Naive thymus-derived CD8-positive, alpha-beta T cell (primary cell): ENCODE measurements at regions not wholly inside any gene's neighbourhood (a gene's known extent, or its start where the extent isn't known, plus 50 kb on each side); places are given as distances from the start of the nearest gene placed in this dataset.

Source experiments
- ATAC-seq, 2 donors: fragments of 150-1000 bp; cut with Tn5 transposase in 1 of 2; sonication (Bioruptor Pico), chemical (Tn5 transposase) in 1 of 2; 1 replicate in 1 of 2; 2 replicates in 1 of 2; pipeline ENCODE4 v1.10.0; 2021; ENCODE audit warnings: mild to moderate bottlenecking in 2 of 2, moderate library complexity in 2 of 2
- POLR2A ChIA-PET: fragments of 350-600 bp; sonication (Branson Sonifier 250); formaldehyde crosslinking; loops from one replicate; lab custom pipeline; 2021; ENCODE audit warnings: antibody characterized with exemption; lab: Charles Lee
- DNase-seq, 10 donors: peaks; one replicate each; pipeline versions ENCODE4 v3.0.0 to v3.0.0-alpha.2; 2020 to 2022
- H3K27ac Mint-ChIP-seq, 10 donors: one replicate each; pipeline ENCODE4 v1.8.0; 2020 to 2022; ENCODE audit warnings: mild to moderate bottlenecking in 10 of 10, mixed read lengths in 10 of 10, moderate library complexity in 4 of 10, inconsistent platforms in 1 of 10
- H3K27me3 Mint-ChIP-seq, 5 donors: one replicate each; pipeline ENCODE4 v1.8.0; 2021 to 2022; ENCODE audit warnings: mixed read lengths in 5 of 5
- H3K36me3 Mint-ChIP-seq, 3 donors: one replicate each; pipeline ENCODE4 v1.8.0; 2020 to 2022; ENCODE audit warnings: mixed read lengths in 3 of 3, mild to moderate bottlenecking in 2 of 3, inconsistent platforms in 1 of 3
- H3K4me1 Mint-ChIP-seq, 4 donors: one replicate each; pipeline ENCODE4 v1.8.0; 2021 to 2022; ENCODE audit warnings: mixed read lengths in 4 of 4
- H3K4me3 Mint-ChIP-seq, 10 donors: one replicate each; pipeline ENCODE4 v1.8.0; 2020 to 2022; ENCODE audit warnings: mild to moderate bottlenecking in 10 of 10, mixed read lengths in 10 of 10, moderate library complexity in 6 of 10, inconsistent platforms in 1 of 10
- H3K9me3 Mint-ChIP-seq, 9 donors: one replicate each; pipeline ENCODE4 v1.8.0; 2020 to 2022; ENCODE audit warnings: mixed read lengths in 9 of 9, mild to moderate bottlenecking in 3 of 9, inconsistent platforms in 1 of 9, moderate library complexity in 1 of 9

GRCh38 chr6:104312851-104313250 lies 546.9 kb downstream of the HACE1 start:
- no peaks in the 10 kb centered on the region for H3K4me1 Mint-ChIP-seq
- no peak overlapping the region for H3K27ac Mint-ChIP-seq
- peaks cover 0 to 2% (median 0%) of the 10 kb centered on the region in 9 donors for H3K9me3 Mint-ChIP-seq
- no peaks in the 10 kb centered on the region for H3K36me3 Mint-ChIP-seq
- no peak overlapping the region for H3K4me3 Mint-ChIP-seq
- no peak for DNase-seq
- POLR2A ChIA-PET, result no interaction called here
- H3K27me3 Mint-ChIP-seq, result peaks cover 0 to 9% (median 0%) of the 10 kb centered on the region in 5 donors
- ATAC-seq, result no peak

- H3K27ac Mint-ChIP-seq, result no peak overlapping the region
- peaks cover 0 to 4% (median 0%) of the 10 kb centered on the region in 9 donors for H3K9me3 Mint-ChIP-seq
- POLR2A ChIA-PET, result no interaction called here
- DNase-seq (no peak), ATAC-seq (no peak)
- no peaks in the 10 kb centered on the region for H3K27me3 Mint-ChIP-seq
- no peak overlapping the region for H3K4me3 Mint-ChIP-seq
- H3K4me1 Mint-ChIP-seq, result no peaks in the 10 kb centered on the region
- no peaks in the 10 kb centered on the region for H3K36me3 Mint-ChIP-seq
Observed at GRCh38 chr6:104306211-104306610, 553.5 kb downstream of the HACE1 start.

- POLR2A ChIA-PET, result no interaction called here
- H3K9me3 Mint-ChIP-seq, result peaks cover 0 to 7% (median 0%) of the 10 kb centered on the region in 9 donors
- no peak for ATAC-seq
Observed at GRCh38 chr6:104305206-104305605, 554.5 kb downstream of the HACE1 start.

GRCh38 chr6:104301951-104302350 lies 557.8 kb downstream of the HACE1 start:
- Mint-ChIP-seq H3K36me3 (no peaks in the 10 kb centered on the region), H3K4me1 (no peaks in the 10 kb centered on the region), H3K4me3 (no peak overlapping the region), H3K9me3 (peaks cover 0 to 3% (median 0%) of the 10 kb centered on the region in 9 donors), H3K27me3 (peaks cover 0 to 4% (median 0%) of the 10 kb centered on the region in 5 donors), H3K27ac (no peak overlapping the region)
- ATAC-seq (no peak), DNase-seq (no peak)
- POLR2A ChIA-PET, result no interaction called here

More at GRCh38 chr6:104305206-104305605, 554.5 kb downstream of the HACE1 start:
- Mint-ChIP-seq H3K27ac (no peak overlapping the region), H3K36me3 (no peaks in the 10 kb centered on the region), H3K4me3 (no peak overlapping the region), H3K27me3 (peaks cover 0 to 4% (median 0%) of the 10 kb centered on the region in 5 donors), H3K4me1 (no peaks in the 10 kb centered on the region)
- no peak for DNase-seq

GRCh38 chr6:104286641-104287040 lies 573.1 kb downstream of the HACE1 start:
- ATAC-seq, result no peak
- POLR2A ChIA-PET, result no interaction called here

GRCh38 chr6:104284872-104285271 lies 574.8 kb downstream of the HACE1 start:
- ATAC-seq (no peak), DNase-seq (no peak)
- no peaks in the 10 kb centered on the region for H3K36me3 Mint-ChIP-seq
- no peak overlapping the region for H3K27ac Mint-ChIP-seq
- POLR2A ChIA-PET, result no interaction called here
- H3K4me3 Mint-ChIP-seq, result no peak overlapping the region
- H3K9me3 Mint-ChIP-seq, result peaks cover 0 to 2% (median 0%) of the 10 kb centered on the region in 9 donors
- H3K4me1 Mint-ChIP-seq, result no peaks in the 10 kb centered on the region
- H3K27me3 Mint-ChIP-seq, result peaks cover 0 to 1% (median 0%) of the 10 kb centered on the region in 5 donors

More at GRCh38 chr6:104286641-104287040, 573.1 kb downstream of the HACE1 start:
- Mint-ChIP-seq H3K4me1 (no peaks in the 10 kb centered on the region), H3K4me3 (no peak overlapping the region), H3K9me3 (peaks cover 0 to under 1% (median 0%) of the 10 kb centered on the region in 9 donors), H3K27ac (no peak overlapping the region), H3K36me3 (no peaks in the 10 kb centered on the region), H3K27me3 (peaks cover 0 to 1% (median 0%) of the 10 kb centered on the region in 5 donors)
- DNase-seq, result no peak

GRCh38 chr6:104282581-104282980 lies 577.1 kb downstream of the HACE1 start:
- DNase-seq (no peak), ATAC-seq (no peak)
- POLR2A ChIA-PET, result no interaction called here
- no peaks in the 10 kb centered on the region for H3K4me1 Mint-ChIP-seq
- H3K4me3 Mint-ChIP-seq, result no peak overlapping the region
- H3K9me3 Mint-ChIP-seq, result peaks cover 0 to 6% (median 0%) of the 10 kb centered on the region in 9 donors
- H3K27ac Mint-ChIP-seq, result no peak overlapping the region
- no peaks in the 10 kb centered on the region for H3K36me3 Mint-ChIP-seq
- peaks cover 0 to 1% (median 0%) of the 10 kb centered on the region in 5 donors for H3K27me3 Mint-ChIP-seq

- POLR2A ChIA-PET, result no interaction called here
- H3K9me3 Mint-ChIP-seq, result peaks cover 0 to 10% (median 2%) of the 10 kb centered on the region in 9 donors
- DNase-seq (no peak), ATAC-seq (no peak)
- H3K4me3 Mint-ChIP-seq, result no peak overlapping the region
- H3K27me3 Mint-ChIP-seq, result peaks cover 0 to 1% (median 0%) of the 10 kb centered on the region in 5 donors
- no peaks in the 10 kb centered on the region for H3K36me3 Mint-ChIP-seq
- H3K27ac Mint-ChIP-seq, result no peak overlapping the region
- H3K4me1 Mint-ChIP-seq, result no peaks in the 10 kb centered on the region
Observed at GRCh38 chr6:104281370-104281769, 578.3 kb downstream of the HACE1 start.

- Mint-ChIP-seq H3K4me1 (no peaks in the 10 kb centered on the region), H3K9me3 (peaks cover 0 to 4% (median 0%) of the 10 kb centered on the region in 9 donors), H3K4me3 (no peak overlapping the region), H3K27me3 (no peaks in the 10 kb centered on the region), H3K36me3 (no peaks in the 10 kb centered on the region), H3K27ac (no peak overlapping the region)
- no peak for ATAC-seq
- POLR2A ChIA-PET, result no interaction called here
- no peak for DNase-seq
Observed at GRCh38 chr6:104268389-104268788, 591.3 kb downstream of the HACE1 start.

GRCh38 chr6:104266922-104267321 lies 592.8 kb downstream of the HACE1 start:
- Mint-ChIP-seq H3K27ac (no peak overlapping the region), H3K9me3 (no peaks in the 10 kb centered on the region), H3K36me3 (no peaks in the 10 kb centered on the region), H3K27me3 (no peaks in the 10 kb centered on the region), H3K4me3 (no peak overlapping the region), H3K4me1 (no peaks in the 10 kb centered on the region)
- POLR2A ChIA-PET, result no interaction called here
- no peak for ATAC-seq
- no peak for DNase-seq

- ATAC-seq (no peak), DNase-seq (no peak)
- Mint-ChIP-seq H3K27ac (no peak overlapping the region), H3K36me3 (no peaks in the 10 kb centered on the region), H3K27me3 (peaks cover 0 to 3% (median 0%) of the 10 kb centered on the region in 5 donors), H3K4me3 (no peak overlapping the region), H3K9me3 (peaks cover 0 to 2% (median 0%) of the 10 kb centered on the region in 9 donors), H3K4me1 (no peaks in the 10 kb centered on the region)
- POLR2A ChIA-PET, result no interaction called here
Observed at GRCh38 chr6:104256646-104257045, 603.1 kb downstream of the HACE1 start.

- H3K4me3 Mint-ChIP-seq, result no peak overlapping the region
- no peaks in the 10 kb centered on the region for H3K36me3 Mint-ChIP-seq
- no peaks in the 10 kb centered on the region for H3K4me1 Mint-ChIP-seq
- ATAC-seq, result no peak
- DNase-seq, result no peak
- H3K9me3 Mint-ChIP-seq, result peaks cover 0 to 3% (median 0%) of the 10 kb centered on the region in 9 donors
- H3K27ac Mint-ChIP-seq, result no peak overlapping the region
- POLR2A ChIA-PET, result no interaction called here
- H3K27me3 Mint-ChIP-seq, result peaks cover 0 to 3% (median 0%) of the 10 kb centered on the region in 5 donors
Observed at GRCh38 chr6:104253236-104253635, 606.5 kb downstream of the HACE1 start.

- Mint-ChIP-seq H3K27ac (no peak overlapping the region), H3K4me3 (no peak overlapping the region), H3K9me3 (peaks cover 0 to 3% (median 0%) of the 10 kb centered on the region in 9 donors), H3K4me1 (no peaks in the 10 kb centered on the region), H3K27me3 (peaks cover 0 to 3% (median 0%) of the 10 kb centered on the region in 5 donors), H3K36me3 (no peaks in the 10 kb centered on the region)
- DNase-seq (no peak), ATAC-seq (no peak)
- POLR2A ChIA-PET, result no interaction called here
Observed at GRCh38 chr6:104252276-104252675, 607.4 kb downstream of the HACE1 start.

GRCh38 chr6:104251651-104252050 lies 608.1 kb downstream of the HACE1 start:
- ATAC-seq, result no peak
- Mint-ChIP-seq H3K27ac (no peak overlapping the region), H3K27me3 (peaks cover 0 to 3% (median 0%) of the 10 kb centered on the region in 5 donors), H3K36me3 (no peaks in the 10 kb centered on the region), H3K4me1 (no peaks in the 10 kb centered on the region), H3K4me3 (no peak overlapping the region), H3K9me3 (peaks cover 0 to 3% (median 0%) of the 10 kb centered on the region in 9 donors)
- DNase-seq, result no peak
- POLR2A ChIA-PET, result no interaction called here
